IMR-90 (cell line): ENCODE measurements at regions not wholly inside any gene's neighbourhood (a gene's known extent, or its start where the extent isn't known, plus 50 kb on each side); places are given as distances from the start of the nearest gene placed in this dataset.

ENCODE experiments used
- ATAC-seq: fragments of 200-7000 bp; cut with Tn5 transposase; 2 replicates; pipeline ENCODE4 v1.9.1; 2020; ENCODE audit warnings: low read depth, mild to moderate bottlenecking, moderate library complexity
- BruUV-seq: library from RNA; stranded (reverse); fragments of 400-500 nt; replicated peaks from 2 replicates; lab custom pipeline; 2021; lab: Mats Ljungman, UMichigan
- CTCF ChIA-PET: fragments of 300-600 bp; formaldehyde crosslinking; extraction: SDS; loops from one replicate; lab custom pipeline; 2021; ENCODE audit warnings: antibody characterized with exemption; lab: Yijun Ruan, JAX
- POLR2A ChIA-PET: fragments of 300-600 bp; sonication (Branson Sonifier 250); formaldehyde crosslinking; loops from one replicate; lab custom pipeline; 2022; ENCODE audit warnings: antibody characterized with exemption; ENCODE audit not compliant: unreplicated experiment; lab: Charles Lee
- DNase-seq: peaks from one replicate; pipeline ENCODE4 v3.0.0; 2013
- H2AFZ ChIP-seq: replicated peaks from 2 replicates; pipeline ENCODE3; 2013; ENCODE audit warnings: low read length, mild to moderate bottlenecking; ENCODE audit not compliant: poor library complexity
- H2AK5ac ChIP-seq: 2 replicates; pipeline ENCODE4 v1.6.1; 2013; ENCODE audit warnings: low read depth, low read length, inconsistent platforms
- H2AK9ac ChIP-seq: replicated peaks from 2 replicates; pipeline ENCODE3; 2013; ENCODE audit warnings: mild to moderate bottlenecking, low read depth, low read length, moderate library complexity; ENCODE audit not compliant: poor library complexity
- H2BK120ac ChIP-seq: 2 replicates; pipeline ENCODE4 v1.6.1; 2013; ENCODE audit warnings: low read depth, low read length, inconsistent platforms
- H2BK15ac ChIP-seq: 3 replicates; pipeline ENCODE4 v1.6.1; 2013; ENCODE audit warnings: low read depth, low read length, inconsistent platforms
- H2BK20ac ChIP-seq: 2 replicates; pipeline ENCODE4 v1.6.1; 2013; ENCODE audit warnings: low read depth, mild to moderate bottlenecking, inconsistent platforms, low read length, moderate library complexity
- H2BK5ac ChIP-seq: 2 replicates; pipeline ENCODE4 v1.6.1; 2013; ENCODE audit warnings: mild to moderate bottlenecking, low read depth, low read length, inconsistent platforms; ENCODE audit not compliant: poor library complexity, severe bottlenecking
- H3K14ac ChIP-seq: replicated peaks from 2 replicates; pipeline ENCODE4 v1.6.1; 2013; ENCODE audit warnings: low read depth, low read length, inconsistent platforms
- H3K18ac ChIP-seq: 2 replicates; pipeline ENCODE4 v1.6.1; 2013; ENCODE audit warnings: low read depth, low read length, control low read depth
- H3K23ac ChIP-seq: 2 replicates; pipeline ENCODE4 v1.6.1; 2013; ENCODE audit warnings: low read depth, low read length, inconsistent platforms
- H3K27ac ChIP-seq: 2 replicates; pipeline ENCODE4 v1.5.1; 2013; ENCODE audit warnings: mild to moderate bottlenecking, control low read depth, low read length; ENCODE audit not compliant: insufficient read depth
- H3K27me3 ChIP-seq: 2 replicates; pipeline ENCODE4 v1.6.1; 2013; ENCODE audit warnings: low read length; ENCODE audit not compliant: control insufficient read depth, insufficient read depth
- H3K36me3 ChIP-seq: 2 replicates; pipeline ENCODE4 v1.6.1; 2013; ENCODE audit warnings: low read length, mixed read lengths; ENCODE audit not compliant: control insufficient read depth, insufficient read depth
- H3K4ac ChIP-seq: 2 replicates; pipeline ENCODE4 v1.6.1; 2013; ENCODE audit warnings: low read depth, low read length, inconsistent platforms
- H3K4me1 ChIP-seq: 2 replicates; pipeline ENCODE4 v1.6.1; 2013; ENCODE audit warnings: low read length, mixed read lengths; ENCODE audit not compliant: control insufficient read depth, insufficient read depth
- H3K4me2 ChIP-seq: 2 replicates; pipeline ENCODE4 v1.6.1; 2013; ENCODE audit warnings: low read depth, mild to moderate bottlenecking, control low read depth, low read length, moderate library complexity
- H3K4me3 ChIP-seq: 2 replicates; pipeline ENCODE4 v1.5.1; 2013; ENCODE audit warnings: low read depth, mild to moderate bottlenecking, control low read depth, low read length, moderate library complexity; ENCODE audit not compliant: insufficient read depth
- H3K56ac ChIP-seq: 2 replicates; pipeline ENCODE4 v1.6.1; 2013; ENCODE audit warnings: low read length, inconsistent platforms; ENCODE audit not compliant: insufficient read depth; ENCODE audit errors: extremely low read depth
- H3K79me1 ChIP-seq, 2 experiments: 2 replicates each; pipeline ENCODE4 v1.6.1; 2013; ENCODE audit warnings: low read length in 2 of 2, inconsistent platforms in 1 of 2, low read depth in 1 of 2
- H3K9ac ChIP-seq: 2 replicates; pipeline ENCODE4 v1.6.1; 2013; ENCODE audit warnings: low read depth, low read length, control low read depth
- H3K9me1 ChIP-seq: 2 replicates; pipeline ENCODE4 v1.6.1; 2013; ENCODE audit warnings: low read length, inconsistent platforms; ENCODE audit not compliant: insufficient read depth
- H3K9me3 ChIP-seq: 2 replicates; pipeline ENCODE4 v1.6.1; 2013; ENCODE audit warnings: low read length; ENCODE audit not compliant: control insufficient read depth, insufficient read depth
- H4K20me1 ChIP-seq: 2 replicates; pipeline ENCODE4 v1.6.1; 2013; ENCODE audit warnings: low read length, inconsistent platforms; ENCODE audit not compliant: insufficient read depth
- H4K5ac ChIP-seq: 2 replicates; pipeline ENCODE4 v1.6.1; 2013; ENCODE audit warnings: mild to moderate bottlenecking, low read depth, low read length, control low read depth
- H4K8ac ChIP-seq, 2 experiments: 2 replicates each; pipeline ENCODE4 v1.6.1; 2013; ENCODE audit warnings: low read depth in 2 of 2, low read length in 2 of 2, control low read depth in 1 of 2, inconsistent platforms in 1 of 2
- H4K91ac ChIP-seq: 2 replicates; pipeline ENCODE4 v1.6.1; 2013; ENCODE audit warnings: low read depth, low read length, inconsistent platforms; ENCODE audit not compliant: insufficient read depth
- CEBPB ChIP-seq: IDR thresholded peaks from 2 replicates; pipeline ENCODE4 v1.6.1; 2012; ENCODE audit warnings: low read depth, low read length, improper control_type of control experiment
- MAFK ChIP-seq: IDR thresholded peaks from 2 replicates; pipeline ENCODE4 v1.6.1; 2012; ENCODE audit warnings: low read depth, low read length, improper control_type of control experiment
- MAZ ChIP-seq: IDR thresholded peaks from 2 replicates; pipeline ENCODE4 v1.6.1; 2012; ENCODE audit warnings: low read depth, mild to moderate bottlenecking, low read length, improper control_type of control experiment, moderate library complexity, borderline replicate concordance
- RFX5 ChIP-seq: IDR thresholded peaks from 2 replicates; pipeline ENCODE4 v1.8.0; 2012; ENCODE audit warnings: low read depth, mild to moderate bottlenecking, low read length, moderate library complexity
- WGBS, 2 experiments: methylation state at CpG; one replicate each; pipeline versions ENCODE4 v1.1.5 to v1.1.7; 2013; ENCODE audit warnings: missing lambda C conversion rate in 2 of 2; ENCODE audit not compliant: insufficient read length in 1 of 2; ENCODE audit errors: extremely low coverage in 2 of 2; 5-methylcytosine and 5-hydroxymethylcytosine counted together
- dilution Hi-C: fragments of 300-500 bp; cut with HindIII; formaldehyde crosslinking; loops from one replicate; pipeline ENCODE4 v1.14.3; 2018; ENCODE audit warnings: low sequenced_read_pairs; ENCODE audit not compliant: unreplicated experiment
- in situ Hi-C: fragments of 300-500 bp; cut with MboI; formaldehyde crosslinking; loops from 3 replicates; pipeline ENCODE4 v1.14.3; 2019; ENCODE audit warnings: low sequenced_read_pairs, inconsistent platforms, mixed read lengths
- intact Hi-C: fragments of 100-400 bp; cut with micrococcal nuclease; formaldehyde crosslinking; loops from 2 replicates; pipeline ENCODE4 v1.10.0; 2022

- in situ Hi-C loops (no loop called here), intact Hi-C loops (no loop called here), dilution Hi-C loops (no loop called here)
- no peaks in the 10 kb centered on the region for H3K27me3 ChIP-seq
- no peak overlapping the region for H3K56ac ChIP-seq
- no peak overlapping the region for H2BK120ac ChIP-seq
- no peaks in the 10 kb centered on the region for H3K4me1 ChIP-seq
- no peak overlapping the region for H2BK15ac ChIP-seq
- H3K36me3 ChIP-seq: no peaks in the 10 kb centered on the region
- no peaks in the 10 kb centered on the region for H3K9me1 ChIP-seq
- no peak overlapping the region for H4K5ac ChIP-seq
- no peak overlapping the region for H2AK9ac ChIP-seq
- H4K20me1 ChIP-seq: no peaks in the 10 kb centered on the region
- H3K4me3 ChIP-seq: no peak overlapping the region
- CTCF ChIA-PET: no interaction called here
- ATAC-seq (no peak), DNase-seq (no peak)
- no peaks in the 10 kb centered on the region for H3K9me3 ChIP-seq
- no peak overlapping the region for H3K4me2 ChIP-seq
- no peak overlapping the region for H3K14ac ChIP-seq
- H2BK5ac ChIP-seq: no peak overlapping the region
- POLR2A ChIA-PET: no interaction called here
- H3K18ac ChIP-seq: no peak overlapping the region
- TF ChIP-seq RFX5 (no peak), MAFK (no peak), MAZ (no peak), CEBPB (no peak)
- no peak overlapping the region for H3K27ac ChIP-seq
- no peak overlapping the region for H3K23ac ChIP-seq
- H3K4ac ChIP-seq: no peak overlapping the region
- no CpG with 5 or more reads among the region's 4 CpGs for WGBS, 2 experiments
- BruUV-seq: no TSS peak
- H4K8ac ChIP-seq: no peak overlapping the region
- H4K91ac ChIP-seq: no peak overlapping the region
- H2BK20ac ChIP-seq: no peak overlapping the region
- no peaks in the 10 kb centered on the region for H3K79me1 ChIP-seq
- H2AK5ac ChIP-seq: no peak overlapping the region
- no peak overlapping the region for H3K9ac ChIP-seq
- no peak overlapping the region for H2AFZ ChIP-seq
These were observed 89.0 kb upstream of the GRIA4 start for GRCh38 chr11:105520706-105521345.
